Ovary (tissue), 3 donors: ENCODE measurements at regions not wholly inside any gene's neighbourhood (a gene's known extent, or its start where the extent isn't known, plus 50 kb on each side); places are given as distances from the start of the nearest gene placed in this dataset.

Experiments used
- EP300 ChIP-seq: sonication (generic); formaldehyde crosslinking; IDR thresholded peaks from one replicate; pipeline ENCODE4 v1.6.1; 2017; ENCODE audit warnings: antibody characterized with exemption
- POLR2A ChIP-seq: fragments of 450-650 bp; IDR thresholded peaks from one replicate; pipeline ENCODE4 v1.6.1; 2017; ENCODE audit warnings: antibody characterized with exemption, mild to moderate bottlenecking, moderate library complexity
- TF ChIP-seq, protein P1 (sequence below), 3 donors: fragments of 450-650 bp in 2 of 3; fragments of 200-600 bp in 1 of 3; IDR thresholded peaks; one replicate each; pipeline versions ENCODE4 v1.5.1 to v1.8.0; 2016 to 2022; ENCODE audit warnings: antibody characterized with exemption in 3 of 3, mild to moderate bottlenecking in 1 of 3
- donor health status: DM: no; HTN: no; CAD: no.

DNA sequence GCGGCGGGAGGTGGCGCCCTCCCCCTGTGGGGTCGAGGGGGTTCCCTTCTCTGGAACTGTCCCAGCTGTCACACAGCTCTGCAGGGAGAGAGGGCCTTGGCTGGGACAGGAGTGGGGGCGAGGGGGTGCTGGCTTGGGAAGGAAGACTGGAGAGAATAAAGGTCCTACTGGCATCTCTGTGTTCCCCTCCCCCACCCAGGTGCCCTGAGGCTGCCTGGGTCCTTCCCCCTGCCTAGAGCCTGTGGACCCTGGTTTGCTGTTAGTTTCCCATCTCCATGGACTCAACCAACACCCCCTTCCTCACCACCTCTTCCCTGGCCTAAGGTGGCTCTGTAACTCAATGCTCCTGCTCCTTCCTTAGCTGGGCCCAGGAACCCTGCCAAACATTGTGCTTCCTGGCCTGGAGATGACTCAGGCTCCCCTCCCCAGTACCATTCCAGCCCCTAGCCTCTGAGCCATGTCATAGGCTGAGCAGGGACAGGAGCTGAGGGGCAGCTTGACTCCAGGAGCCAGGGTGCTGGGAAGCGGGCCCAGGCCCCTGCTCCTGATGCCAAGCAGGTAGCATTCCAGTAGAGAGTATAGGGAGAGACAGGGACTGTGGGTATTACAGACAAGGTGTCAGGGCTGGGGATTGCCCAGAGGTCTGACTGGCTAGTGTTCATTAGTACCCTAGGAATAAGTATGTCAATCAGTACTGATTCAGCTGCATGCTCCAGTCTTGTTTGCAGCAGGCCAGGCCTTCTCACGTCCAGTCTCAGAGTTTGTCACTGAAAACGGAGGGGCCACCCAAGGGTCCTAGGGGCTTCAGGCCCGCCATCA, 100.7 kb downstream of the EFNB1 start:
- TF ChIP-seq, protein P1, sequence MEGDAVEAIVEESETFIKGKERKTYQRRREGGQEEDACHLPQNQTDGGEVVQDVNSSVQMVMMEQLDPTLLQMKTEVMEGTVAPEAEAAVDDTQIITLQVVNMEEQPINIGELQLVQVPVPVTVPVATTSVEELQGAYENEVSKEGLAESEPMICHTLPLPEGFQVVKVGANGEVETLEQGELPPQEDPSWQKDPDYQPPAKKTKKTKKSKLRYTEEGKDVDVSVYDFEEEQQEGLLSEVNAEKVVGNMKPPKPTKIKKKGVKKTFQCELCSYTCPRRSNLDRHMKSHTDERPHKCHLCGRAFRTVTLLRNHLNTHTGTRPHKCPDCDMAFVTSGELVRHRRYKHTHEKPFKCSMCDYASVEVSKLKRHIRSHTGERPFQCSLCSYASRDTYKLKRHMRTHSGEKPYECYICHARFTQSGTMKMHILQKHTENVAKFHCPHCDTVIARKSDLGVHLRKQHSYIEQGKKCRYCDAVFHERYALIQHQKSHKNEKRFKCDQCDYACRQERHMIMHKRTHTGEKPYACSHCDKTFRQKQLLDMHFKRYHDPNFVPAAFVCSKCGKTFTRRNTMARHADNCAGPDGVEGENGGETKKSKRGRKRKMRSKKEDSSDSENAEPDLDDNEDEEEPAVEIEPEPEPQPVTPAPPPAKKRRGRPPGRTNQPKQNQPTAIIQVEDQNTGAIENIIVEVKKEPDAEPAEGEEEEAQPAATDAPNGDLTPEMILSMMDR (IDR thresholded peaks at IDR 0.05) = no peak
- TF ChIP-seq POLR2A (no peak), EP300 (no peak)
